Thyroid gland (tissue), 4 donors: ENCODE measurements at regions not wholly inside any gene's neighbourhood (a gene's known extent, or its start where the extent isn't known, plus 50 kb on each side); places are given as distances from the start of the nearest gene placed in this dataset.

Experiments used
- CTCF ChIP-seq, 6 experiments: fragments of 200-600 bp in 3 of 6; fragments of 450-650 bp in 3 of 6; sonication (generic) in 3 of 6; IDR thresholded peaks; one replicate each; pipeline ENCODE4 v1.5.1; 2016 to 2019; ENCODE audit warnings: antibody characterized with exemption in 6 of 6, mild to moderate bottlenecking in 2 of 6, inconsistent platforms in 1 of 6, moderate library complexity in 1 of 6
- POLR2A ChIP-seq, 2 donors: fragments of 450-650 bp; IDR thresholded peaks; one replicate each; pipeline ENCODE4 v1.6.1; 2017; ENCODE audit warnings: antibody characterized with exemption in 2 of 2, mild to moderate bottlenecking in 2 of 2, moderate library complexity in 1 of 2

DNA sequence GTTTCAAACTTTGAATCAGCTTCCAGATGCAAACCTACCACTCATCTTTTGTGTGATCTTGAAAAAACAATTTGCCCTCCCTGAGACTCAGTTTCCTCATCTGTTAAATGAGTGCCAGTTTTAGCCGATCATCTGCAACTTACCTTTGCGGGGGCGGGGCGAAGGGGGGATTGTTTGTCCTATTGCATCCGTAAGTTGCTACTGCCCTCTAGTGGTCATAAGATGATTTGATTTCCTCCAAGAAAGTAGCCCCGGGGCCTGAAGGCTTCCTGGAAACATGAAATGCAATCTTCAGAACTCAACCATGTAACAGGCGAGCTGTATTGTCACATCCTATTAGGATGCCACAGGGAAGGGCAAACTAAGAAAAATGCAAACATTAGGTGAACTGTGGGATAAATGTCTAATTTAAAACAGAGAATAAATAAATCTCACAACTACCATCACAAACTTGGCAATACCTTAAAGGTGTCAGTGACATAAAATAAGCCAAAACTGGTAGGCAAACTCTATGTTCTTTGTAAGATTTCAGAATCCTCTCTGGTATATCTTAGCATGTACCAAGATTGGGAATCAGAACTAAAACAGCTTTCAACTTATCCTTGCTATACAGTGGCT is 63.5 kb upstream of the CLDN18 start:
- TF ChIP-seq CTCF (IDR thresholded peaks at IDR 0.05): peak in 5 of 6 experiments; percentile 33 to 70 (median 62)
- no peak for TF ChIP-seq POLR2A (IDR thresholded peaks at IDR 0.05)
